A549 (cell line): ENCODE measurements at regions not wholly inside any gene's neighbourhood (a gene's known extent, or its start where the extent isn't known, plus 50 kb on each side); places are given as distances from the start of the nearest gene placed in this dataset.

Experiments
- ATAC-seq, 2 experiments: fragments of 200-7000 bp in 1 of 2; fragments of >200 bp in 1 of 2; cut with Nextera tagmentation in 1 of 2; cut with Tn5 transposase in 1 of 2; 3 replicates each; pipeline versions ENCODE4 v1.8.0 to v1.9.1; 2018 to 2020; ENCODE audit warnings: mild to moderate bottlenecking in 1 of 2, moderate library complexity in 1 of 2
- CTCF ChIA-PET: fragments of 300-600 bp; sonication (Branson Sonifier 250); formaldehyde crosslinking; extraction: SDS; loops from one replicate; lab custom pipeline; 2021; ENCODE audit warnings: antibody characterized with exemption, inconsistent platforms; lab: Yijun Ruan, JAX
- POLR2A ChIA-PET: fragments of 350-600 bp; formaldehyde crosslinking; extraction: SDS; loops from one replicate; lab custom pipeline; 2021; ENCODE audit warnings: antibody characterized with exemption, inconsistent platforms; lab: Yijun Ruan, JAX
- DNase-seq, 2 experiments: peaks; one replicate each; pipeline versions ENCODE4 v3.0.0 to v3.0.0-alpha.2; 2011 to 2016; ENCODE audit warnings: low read depth in 1 of 2, low spot score in 1 of 2
- FAIRE-seq: peaks from 2 replicates; lab custom pipeline; 2011; peaks lifted over from hg19 to GRCh38; lab: Jason Lieb, UNC
- H3K27ac ChIP-seq, 2 experiments: fragments of >200 bp; sonication (Bioruptor Twin); formaldehyde crosslinking; 3 replicates each; pipeline ENCODE4 v1.5.1; 2016 to 2017
- H3K4me1 ChIP-seq: fragments of >200 bp; sonication (Bioruptor Twin); formaldehyde crosslinking; 3 replicates; pipeline ENCODE4 v1.6.1; 2016
- H3K4me2 ChIP-seq: fragments of >200 bp; sonication (Bioruptor Twin); formaldehyde crosslinking; 3 replicates; pipeline ENCODE4 v1.6.1; 2016
- H3K4me3 ChIP-seq: fragments of >200 bp; sonication (Bioruptor Twin); formaldehyde crosslinking; 3 replicates; pipeline ENCODE4 v1.5.1; 2016
- H3K9me3 ChIP-seq: fragments of >200 bp; sonication (Bioruptor Twin); formaldehyde crosslinking; 3 replicates; pipeline ENCODE4 v1.6.1; 2016
- CHD4 ChIP-seq: fragments of 200-600 bp; sonication (generic); IDR thresholded peaks from 2 replicates; pipeline ENCODE4 v1.6.1; 2016; ENCODE audit warnings: antibody characterized with exemption, mild to moderate bottlenecking, borderline replicate concordance
- EHF ChIP-seq: fragments of 250-450 bp; sonication (Bioruptor Pico); IDR thresholded peaks from 2 replicates; pipeline ENCODE4 v1.5.0; 2020; ENCODE audit warnings: mild to moderate bottlenecking
- EHMT2 ChIP-seq: fragments of 200-600 bp; sonication (generic); IDR thresholded peaks from 2 replicates; pipeline ENCODE4 v1.6.1; 2016; ENCODE audit warnings: antibody characterized with exemption, low read depth, mild to moderate bottlenecking, moderate library complexity
- ESRRA ChIP-seq: fragments of 150-350 bp; IDR thresholded peaks from 2 replicates; pipeline ENCODE4 v1.6.1; 2014; ENCODE audit warnings: mild to moderate bottlenecking, low read length, borderline replicate concordance
- FOSB ChIP-seq: fragments of 250-450 bp; sonication (Bioruptor Pico); IDR thresholded peaks from 2 replicates; pipeline ENCODE4 v1.5.0; 2020; ENCODE audit warnings: mild to moderate bottlenecking, moderate library complexity
- FOSL2 ChIP-seq, 2 experiments: fragments of 450-650 bp in 1 of 2; fragments of >200 bp in 1 of 2; sonication (Bioruptor Twin) in 1 of 2; formaldehyde crosslinking; IDR thresholded peaks; 2 replicates each; pipeline versions ENCODE4 v1.5.0 to v1.6.1; 2016 to 2020; ENCODE audit warnings: mild to moderate bottlenecking in 1 of 2, moderate library complexity in 1 of 2
- GATA3 ChIP-seq: IDR thresholded peaks from 2 replicates; pipeline ENCODE4 v1.6.1; 2012; ENCODE audit warnings: borderline replicate concordance
- HOXA7 ChIP-seq: fragments of 250-450 bp; sonication (Bioruptor Pico); IDR thresholded peaks from 2 replicates; pipeline ENCODE4 v1.5.0; 2020; ENCODE audit warnings: mild to moderate bottlenecking, moderate library complexity
- HOXB13 ChIP-seq: fragments of 250-450 bp; sonication (Bioruptor Pico); IDR thresholded peaks from 2 replicates; pipeline ENCODE4 v1.5.0; 2020; ENCODE audit warnings: low read depth, mild to moderate bottlenecking, moderate library complexity
- HOXB5 ChIP-seq: fragments of 250-450 bp; sonication (Bioruptor Pico); IDR thresholded peaks from 2 replicates; pipeline ENCODE4 v1.5.0; 2020; ENCODE audit warnings: mild to moderate bottlenecking, moderate library complexity
- MAFK ChIP-seq: fragments of 450-650 bp; IDR thresholded peaks from 2 replicates; pipeline ENCODE4 v1.6.1; 2014; ENCODE audit not compliant: partially characterized antibody
- MYC ChIP-seq: IDR thresholded peaks from 2 replicates; pipeline ENCODE4 v1.6.1; 2012; ENCODE audit warnings: mild to moderate bottlenecking, inconsistent platforms, low read length, improper control_type of control experiment, borderline replicate concordance
- NFE2L2 ChIP-seq: fragments of 150-350 bp; conservative IDR thresholded peaks from 2 replicates; pipeline ENCODE4 v1.6.1; 2014; ENCODE audit warnings: low read length
- PHF8 ChIP-seq: fragments of 200-600 bp; sonication (generic); IDR thresholded peaks from 2 replicates; pipeline ENCODE4 v1.6.1; 2016; ENCODE audit warnings: low read depth, mild to moderate bottlenecking, antibody characterized with exemption, moderate library complexity, borderline replicate concordance
- POLR2A ChIP-seq: IDR thresholded peaks from 2 replicates; pipeline ENCODE4 v1.6.1; 2012; ENCODE audit warnings: mild to moderate bottlenecking, low read length
- RAD21 ChIP-seq, 2 experiments: fragments of >200 bp in 1 of 2; sonication (Bioruptor Twin) in 1 of 2; formaldehyde crosslinking in 1 of 2; IDR thresholded peaks in 1 of 2; conservative IDR thresholded peaks in 1 of 2; 2 replicates in 1 of 2; 3 replicates in 1 of 2; pipeline ENCODE4 v1.6.1; 2012 to 2018; ENCODE audit warnings: inconsistent platforms in 1 of 2
- RARB ChIP-seq: fragments of 250-450 bp; sonication (Bioruptor Pico); IDR thresholded peaks from 2 replicates; pipeline ENCODE4 v1.8.0; 2021; ENCODE audit warnings: mild to moderate bottlenecking, moderate library complexity
- RCOR1 ChIP-seq: fragments of 150-350 bp; IDR thresholded peaks from 2 replicates; pipeline ENCODE4 v1.6.1; 2014; ENCODE audit warnings: antibody characterized with exemption, low read length, low read depth
- RNF2 ChIP-seq: fragments of 200-600 bp; sonication (generic); IDR thresholded peaks from 2 replicates; pipeline ENCODE4 v1.6.1; 2016; ENCODE audit warnings: low read depth, mild to moderate bottlenecking, antibody characterized with exemption, moderate library complexity, borderline replicate concordance
- TP53 ChIP-seq: fragments of 250-450 bp; sonication (Bioruptor Pico); IDR thresholded peaks from 2 replicates; pipeline ENCODE4 v1.5.0; 2021; ENCODE audit warnings: mild to moderate bottlenecking, moderate library complexity
- ZNF302 ChIP-seq: fragments of 250-450 bp; sonication (Bioruptor Pico); IDR thresholded peaks from 2 replicates; pipeline ENCODE4 v1.9.0; 2021; ENCODE audit warnings: inconsistent platforms, mild to moderate bottlenecking, moderate library complexity
- ZSCAN20 ChIP-seq: fragments of 250-450 bp; sonication (Bioruptor Pico); IDR thresholded peaks from 2 replicates; pipeline ENCODE4 v1.8.0; 2022; ENCODE audit warnings: mild to moderate bottlenecking, moderate library complexity
- WGBS: methylation state at CpG from one replicate; pipeline ENCODE4 v1.1.6; 2017; ENCODE audit errors: missing lambda C conversion rate; 5-methylcytosine and 5-hydroxymethylcytosine counted together
- TF ChIP-seq, protein P1 (sequence below): fragments of 250-450 bp; sonication (Bioruptor Pico); IDR thresholded peaks from 2 replicates; pipeline ENCODE4 v1.5.0; 2020; ENCODE audit warnings: low read depth, mild to moderate bottlenecking, moderate library complexity
- TF ChIP-seq, protein P2 (sequence below): IDR thresholded peaks from 2 replicates; pipeline ENCODE4 v1.6.1; 2012
- TF ChIP-seq, protein P3 (sequence below): IDR thresholded peaks from 2 replicates; pipeline ENCODE4 v1.6.1; 2012; ENCODE audit warnings: low read depth, borderline replicate concordance
- TF ChIP-seq, protein P4 (sequence below): fragments of 250-450 bp; sonication (Bioruptor Pico); IDR thresholded peaks from 2 replicates; pipeline ENCODE4 v1.5.0; 2021; ENCODE audit warnings: mild to moderate bottlenecking, moderate library complexity, borderline replicate concordance

DNA sequence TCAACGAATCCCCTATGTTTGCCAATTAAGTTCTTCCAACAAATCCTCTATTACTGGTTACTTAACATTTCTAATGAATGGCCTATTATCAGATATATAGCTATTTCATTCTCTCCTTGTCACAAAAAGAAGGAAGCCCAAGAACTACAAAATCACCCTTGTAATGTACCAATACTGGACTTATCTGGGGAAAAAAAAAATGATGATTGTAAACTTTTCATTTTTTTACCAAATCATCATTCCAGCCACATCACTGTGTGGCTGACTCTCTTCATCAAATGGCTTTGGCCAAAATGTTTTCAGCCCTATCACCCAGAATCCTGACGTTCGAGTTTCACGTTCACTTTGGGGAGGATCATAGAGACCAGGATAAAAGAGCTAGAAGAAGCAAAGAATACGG lies 216.7 kb downstream of the ACTL7B start:
- H3K9me3 ChIP-seq = no peaks in the 10 kb centered on the region
- H3K4me1 ChIP-seq = peaks cover 8% of the 10 kb centered on the region; the same call in 2 of the 3 replicates
- no peak for ATAC-seq
- ChIA-PET CTCF (interaction anchor here (0.9 to 1.2 kb wide), 2 partner anchors 10 to 1173 kb away, joined by 3 read pairs; no protein-coding TSS in a partner anchor), POLR2A (no interaction called here)
- no peak for TF ChIP-seq TP53 (CRISPR knock-in tag)
- no peak for TF ChIP-seq FOSL2 (IDR thresholded peaks at IDR 0.05)
- TF ChIP-seq FOSL2 (CRISPR knock-in tag; IDR thresholded peaks at IDR 0.05) = no peak
- TF ChIP-seq RNF2 = no peak
- TF ChIP-seq ZSCAN20 (CRISPR knock-in tag) = no peak
- no peak for TF ChIP-seq GATA3
- TF ChIP-seq ZNF302 (CRISPR knock-in tag) = no peak
- TF ChIP-seq NFE2L2 = no peak
- TF ChIP-seq CHD4 = no peak
- TF ChIP-seq MAFK = no peak
- TF ChIP-seq, protein P1, sequence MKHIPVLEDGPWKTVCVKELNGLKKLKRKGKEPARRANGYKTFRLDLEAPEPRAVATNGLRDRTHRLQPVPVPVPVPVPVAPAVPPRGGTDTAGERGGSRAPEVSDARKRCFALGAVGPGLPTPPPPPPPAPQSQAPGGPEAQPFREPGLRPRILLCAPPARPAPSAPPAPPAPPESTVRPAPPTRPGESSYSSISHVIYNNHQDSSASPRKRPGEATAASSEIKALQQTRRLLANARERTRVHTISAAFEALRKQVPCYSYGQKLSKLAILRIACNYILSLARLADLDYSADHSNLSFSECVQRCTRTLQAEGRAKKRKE (CRISPR knock-in tag) = no peak
- H3K4me2 ChIP-seq = no peak overlapping the region
- H3K4me3 ChIP-seq = no peak overlapping the region
- 51% methylated on average over 5 of the region's 5 CpGs for WGBS
- no peak for DNase-seq
- H3K27ac ChIP-seq = no peak overlapping the region
- FAIRE-seq = no peak

DNA sequence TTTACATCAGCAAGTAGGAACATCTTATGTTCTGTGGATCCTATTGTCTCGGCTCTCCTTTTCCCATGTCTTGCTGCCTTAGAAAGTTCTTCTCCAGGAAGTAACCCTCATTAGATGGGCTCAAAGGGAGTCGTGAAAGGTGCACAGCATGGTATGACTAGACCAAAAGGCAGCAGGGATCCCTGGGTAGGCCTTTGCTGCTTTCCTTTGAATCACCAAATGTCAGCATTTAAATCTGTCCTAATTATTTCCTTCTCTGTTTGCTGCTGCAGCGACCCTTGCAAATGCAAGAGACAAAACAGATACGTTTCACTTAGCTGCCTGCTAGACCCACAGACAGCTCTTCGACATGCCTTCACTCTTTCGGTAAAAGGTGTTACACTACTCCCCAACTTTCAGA lies 218.4 kb downstream of the ACTL7B start:
- ChIA-PET POLR2A (no interaction called here), CTCF (no interaction called here)
- DNase-seq (no peak), ATAC-seq (no peak), FAIRE-seq (no peak)
- TF ChIP-seq, protein P2, sequence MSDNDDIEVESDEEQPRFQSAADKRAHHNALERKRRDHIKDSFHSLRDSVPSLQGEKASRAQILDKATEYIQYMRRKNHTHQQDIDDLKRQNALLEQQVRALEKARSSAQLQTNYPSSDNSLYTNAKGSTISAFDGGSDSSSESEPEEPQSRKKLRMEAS = no peak
- TF ChIP-seq HOXB13 (CRISPR knock-in tag) (no peak), ESRRA (no peak), HOXA7 (no peak), MYC (no peak), RARB (no peak), HOXB5 (CRISPR knock-in tag) (no peak), CHD4 (no peak), GATA3 (no peak), EHMT2 (no peak), RCOR1 (no peak), FOSB (CRISPR knock-in tag) (no peak), RAD21 (conservative IDR thresholded peaks at IDR 0.05 in 1 of 2, IDR thresholded peaks at IDR 0.05 in 1 of 2) (no peak), RNF2 (no peak), PHF8 (no peak), EHF (CRISPR knock-in tag) (no peak), ZNF302 (CRISPR knock-in tag) (no peak), POLR2A (no peak)
- TF ChIP-seq, protein P3, sequence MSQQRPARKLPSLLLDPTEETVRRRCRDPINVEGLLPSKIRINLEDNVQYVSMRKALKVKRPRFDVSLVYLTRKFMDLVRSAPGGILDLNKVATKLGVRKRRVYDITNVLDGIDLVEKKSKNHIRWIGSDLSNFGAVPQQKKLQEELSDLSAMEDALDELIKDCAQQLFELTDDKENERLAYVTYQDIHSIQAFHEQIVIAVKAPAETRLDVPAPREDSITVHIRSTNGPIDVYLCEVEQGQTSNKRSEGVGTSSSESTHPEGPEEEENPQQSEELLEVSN = no peak
- TF ChIP-seq, protein P4, sequence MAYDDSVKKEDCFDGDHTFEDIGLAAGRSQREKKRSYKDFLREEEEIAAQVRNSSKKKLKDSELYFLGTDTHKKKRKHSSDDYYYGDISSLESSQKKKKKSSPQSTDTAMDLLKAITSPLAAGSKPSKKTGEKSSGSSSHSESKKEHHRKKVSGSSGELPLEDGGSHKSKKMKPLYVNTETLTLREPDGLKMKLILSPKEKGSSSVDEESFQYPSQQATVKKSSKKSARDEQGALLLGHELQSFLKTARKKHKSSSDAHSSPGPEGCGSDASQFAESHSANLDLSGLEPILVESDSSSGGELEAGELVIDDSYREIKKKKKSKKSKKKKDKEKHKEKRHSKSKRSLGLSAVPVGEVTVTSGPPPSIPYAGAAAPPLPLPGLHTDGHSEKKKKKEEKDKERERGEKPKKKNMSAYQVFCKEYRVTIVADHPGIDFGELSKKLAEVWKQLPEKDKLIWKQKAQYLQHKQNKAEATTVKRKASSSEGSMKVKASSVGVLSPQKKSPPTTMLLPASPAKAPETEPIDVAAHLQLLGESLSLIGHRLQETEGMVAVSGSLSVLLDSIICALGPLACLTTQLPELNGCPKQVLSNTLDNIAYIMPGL (CRISPR knock-in tag) = no peak
- H3K9me3 ChIP-seq = no peaks in the 10 kb centered on the region
- H3K27ac ChIP-seq = no peak overlapping the region
- H3K4me2 ChIP-seq = no peak overlapping the region
- no peak overlapping the region for H3K4me3 ChIP-seq
- H3K4me1 ChIP-seq = peaks cover 10% of the 10 kb centered on the region; the same call in 2 of the 3 replicates
- WGBS = 47% methylated on average over 6 of the region's 6 CpGs
